ENCODE measurements at regions not wholly inside any gene's neighbourhood (a gene's known extent, or its start where the extent isn't known, plus 50 kb on each side); places are given as distances from the start of the nearest gene placed in this dataset.
A peak's percentile ranks its signal among the peaks of the same experiment; 100 is the strongest.

DNA sequence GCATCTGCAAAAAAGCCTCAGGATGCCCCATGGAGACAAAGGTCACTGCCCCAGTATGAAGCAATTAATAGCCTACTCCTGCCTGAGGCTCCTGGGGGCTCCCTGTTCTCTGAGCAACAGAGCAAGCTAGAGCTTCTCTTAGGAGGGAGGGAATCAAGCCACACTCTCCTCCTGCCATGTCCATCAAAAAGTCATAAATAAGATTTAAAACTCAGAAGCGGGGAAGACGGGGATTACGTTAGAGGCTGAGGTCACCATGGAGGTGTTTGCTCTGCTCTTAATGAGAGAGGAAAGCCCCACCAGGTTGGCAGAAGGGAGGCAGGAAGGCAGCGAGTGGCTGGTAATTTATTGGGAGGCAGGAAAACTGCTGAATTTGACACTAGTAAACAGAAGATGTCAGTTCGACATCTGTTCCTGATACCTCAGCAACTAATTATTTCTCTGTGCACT, 98.4 kb upstream of the TNR start:
- Mint-ChIP-seq H3K4me3 (no peak overlapping the region), H3K27ac (no peak overlapping the region), H3K27me3 (ENCODE audit: insufficient read depth) (no peaks in the 10 kb centered on the region), H3K9me3 (no peaks in the 10 kb centered on the region), H3K36me3 (ENCODE audit: low read depth) (no peaks in the 10 kb centered on the region), H3K4me1 (peaks cover 47% of the 10 kb centered on the region)
- Histone ChIP-seq H3K4me1 (ENCODE audit: control insufficient read depth, insufficient read depth, low read length) (peaks cover 13% of the 10 kb centered on the region), H3K4me3 (ENCODE audit: low read length) (no peak overlapping the region), H3K27ac (ENCODE audit: low read depth, low read length) (peak overlapping the region; percentile 6), H3K36me3 (ENCODE audit: control insufficient read depth, insufficient read depth, low read length) (no peaks in the 10 kb centered on the region), H3K9ac (ENCODE audit: extremely low read depth, low read length, poor library complexity, severe bottlenecking) (no peak overlapping the region), H3K9me3 (ENCODE audit: control insufficient read depth, low read length) (no peaks in the 10 kb centered on the region), H3K27me3 (ENCODE audit: control insufficient read depth, insufficient read depth, low read length, poor library complexity, severe bottlenecking) (no peaks in the 10 kb centered on the region)
- DNase-seq: no peak
- TF ChIP-seq, protein P1, sequence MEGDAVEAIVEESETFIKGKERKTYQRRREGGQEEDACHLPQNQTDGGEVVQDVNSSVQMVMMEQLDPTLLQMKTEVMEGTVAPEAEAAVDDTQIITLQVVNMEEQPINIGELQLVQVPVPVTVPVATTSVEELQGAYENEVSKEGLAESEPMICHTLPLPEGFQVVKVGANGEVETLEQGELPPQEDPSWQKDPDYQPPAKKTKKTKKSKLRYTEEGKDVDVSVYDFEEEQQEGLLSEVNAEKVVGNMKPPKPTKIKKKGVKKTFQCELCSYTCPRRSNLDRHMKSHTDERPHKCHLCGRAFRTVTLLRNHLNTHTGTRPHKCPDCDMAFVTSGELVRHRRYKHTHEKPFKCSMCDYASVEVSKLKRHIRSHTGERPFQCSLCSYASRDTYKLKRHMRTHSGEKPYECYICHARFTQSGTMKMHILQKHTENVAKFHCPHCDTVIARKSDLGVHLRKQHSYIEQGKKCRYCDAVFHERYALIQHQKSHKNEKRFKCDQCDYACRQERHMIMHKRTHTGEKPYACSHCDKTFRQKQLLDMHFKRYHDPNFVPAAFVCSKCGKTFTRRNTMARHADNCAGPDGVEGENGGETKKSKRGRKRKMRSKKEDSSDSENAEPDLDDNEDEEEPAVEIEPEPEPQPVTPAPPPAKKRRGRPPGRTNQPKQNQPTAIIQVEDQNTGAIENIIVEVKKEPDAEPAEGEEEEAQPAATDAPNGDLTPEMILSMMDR (conservative IDR thresholded peaks at IDR 0.05): no peak
- 75 to 87% methylated on average over 3 to 5 of the region's 5 CpGs for WGBS, 2 experiments (ENCODE audit: insufficient coverage in 1 of 2, insufficient read length in 1 of 2)

DNA sequence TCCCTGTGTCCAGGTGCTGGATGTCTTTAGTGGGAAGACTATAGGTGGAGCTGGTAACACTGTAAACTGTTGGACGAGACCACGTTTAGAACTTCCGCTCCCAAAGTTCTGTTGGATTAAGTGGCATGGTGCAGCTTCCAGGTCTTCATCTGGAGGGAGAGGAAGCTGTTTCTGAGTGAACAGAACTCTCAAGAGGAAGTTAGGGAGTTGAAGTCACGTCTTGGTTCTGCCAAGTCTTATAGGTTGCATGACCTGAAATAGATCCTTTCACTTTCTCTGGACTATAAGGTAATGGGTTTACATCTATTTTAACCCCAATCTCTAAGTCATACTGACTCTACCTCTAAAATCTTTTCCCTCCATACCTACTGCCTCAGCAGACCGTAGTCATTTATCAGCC, 97.4 kb upstream of the TNR start:
- no peaks in the 10 kb centered on the region for H3K27me3 Mint-ChIP-seq (ENCODE audit: insufficient read depth)
- no peak overlapping the region for H3K9ac ChIP-seq (ENCODE audit: extremely low read depth, low read length, poor library complexity, severe bottlenecking)
- H3K36me3 ChIP-seq (ENCODE audit: control insufficient read depth, insufficient read depth, low read length): no peaks in the 10 kb centered on the region
- no peak overlapping the region for H3K4me3 ChIP-seq (ENCODE audit: low read length)
- no peak for DNase-seq
- H3K27ac ChIP-seq (ENCODE audit: low read depth, low read length): no peak overlapping the region
- TF ChIP-seq, protein P1 (conservative IDR thresholded peaks at IDR 0.05): no peak
- no peak overlapping the region for H3K4me3 Mint-ChIP-seq
- H3K36me3 Mint-ChIP-seq (ENCODE audit: low read depth): no peaks in the 10 kb centered on the region
- H3K27ac Mint-ChIP-seq: no peak overlapping the region
- H3K4me1 Mint-ChIP-seq: peaks cover 50% of the 10 kb centered on the region
- WGBS, 2 experiments (ENCODE audit: insufficient coverage in 1 of 2, insufficient read length in 1 of 2): 94% methylated on average over 5 of the region's 5 CpGs
- no peaks in the 10 kb centered on the region for H3K9me3 Mint-ChIP-seq
- no peaks in the 10 kb centered on the region for H3K27me3 ChIP-seq (ENCODE audit: control insufficient read depth, insufficient read depth, low read length, poor library complexity, severe bottlenecking)
- peaks cover 13% of the 10 kb centered on the region for H3K4me1 ChIP-seq (ENCODE audit: control insufficient read depth, insufficient read depth, low read length)
- H3K9me3 ChIP-seq (ENCODE audit: control insufficient read depth, low read length): no peaks in the 10 kb centered on the region

DNA sequence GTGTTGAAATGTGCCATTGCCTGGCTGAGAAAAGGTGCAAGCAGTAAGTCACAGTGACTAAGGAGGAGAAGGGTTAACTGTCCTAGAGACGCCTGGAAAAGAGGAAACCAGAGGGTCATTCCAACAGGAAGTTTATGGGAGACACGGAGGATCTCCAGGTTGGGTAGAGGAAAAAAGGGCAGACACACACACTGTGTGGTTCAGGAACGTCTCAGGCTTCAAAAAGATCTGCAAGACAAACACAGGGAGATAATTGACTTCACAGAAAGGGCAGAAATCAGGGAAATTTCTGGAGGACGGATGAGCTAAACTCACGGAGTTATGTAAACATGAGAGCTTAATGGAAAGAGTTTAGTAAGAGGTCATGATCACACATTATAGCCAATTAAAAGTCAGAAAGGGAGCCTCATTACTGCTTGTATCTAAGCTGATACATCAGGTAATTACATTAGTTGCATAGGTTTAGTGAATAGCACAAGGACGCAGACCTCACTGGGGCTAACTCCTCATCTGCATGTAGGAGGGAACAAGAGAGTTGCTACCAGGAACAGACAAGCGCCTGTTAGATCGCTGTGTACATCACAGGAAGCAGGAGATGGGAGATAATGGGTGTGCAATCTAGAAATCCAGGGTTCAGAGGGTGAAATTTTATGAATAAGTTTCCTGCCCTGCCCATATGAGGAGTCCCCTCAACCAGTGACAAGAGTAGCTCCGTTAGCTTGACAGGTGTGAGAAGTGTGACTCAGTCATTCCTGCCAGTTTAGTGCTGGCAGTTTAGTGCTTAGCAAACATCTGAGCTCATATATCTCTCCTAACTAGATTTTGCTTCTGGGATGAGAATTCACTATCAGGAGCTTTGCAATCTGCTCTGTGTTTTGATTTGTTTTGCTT, 96.6 kb upstream of the TNR start:
- 66 to 76% methylated on average over 8 to 9 of the region's 9 CpGs for WGBS, 2 experiments (ENCODE audit: insufficient coverage in 1 of 2, insufficient read length in 1 of 2)
- no peak overlapping the region for H3K27ac Mint-ChIP-seq
- DNase-seq: no peak
- Histone ChIP-seq H3K9ac (ENCODE audit: extremely low read depth, low read length, poor library complexity, severe bottlenecking) (no peak overlapping the region), H3K27ac (ENCODE audit: low read depth, low read length) (no peak overlapping the region), H3K27me3 (ENCODE audit: control insufficient read depth, insufficient read depth, low read length, poor library complexity, severe bottlenecking) (no peaks in the 10 kb centered on the region), H3K4me1 (ENCODE audit: control insufficient read depth, insufficient read depth, low read length) (peaks cover 11% of the 10 kb centered on the region), H3K36me3 (ENCODE audit: control insufficient read depth, insufficient read depth, low read length) (no peaks in the 10 kb centered on the region), H3K4me3 (ENCODE audit: low read length) (no peak overlapping the region), H3K9me3 (ENCODE audit: control insufficient read depth, low read length) (no peaks in the 10 kb centered on the region)
- TF ChIP-seq, protein P1 (conservative IDR thresholded peaks at IDR 0.05): no peak
- H3K4me1 Mint-ChIP-seq: peaks cover 49% of the 10 kb centered on the region
- no peaks in the 10 kb centered on the region for H3K36me3 Mint-ChIP-seq (ENCODE audit: low read depth)
- H3K27me3 Mint-ChIP-seq (ENCODE audit: insufficient read depth): no peaks in the 10 kb centered on the region
- no peak overlapping the region for H3K4me3 Mint-ChIP-seq
- no peaks in the 10 kb centered on the region for H3K9me3 Mint-ChIP-seq

Measured in endodermal cell (in vitro differentiated cells).